BE2C (cell line): ENCODE measurements at regions not wholly inside any gene's neighbourhood (a gene's known extent, or its start where the extent isn't known, plus 50 kb on each side); places are given as distances from the start of the nearest gene placed in this dataset.

Experiments
- DNase-seq: peaks from one replicate; pipeline ENCODE4 v3.0.0-alpha.2; 2020
- H3K27me3 ChIP-seq: fragments of 250-450 bp; sonication (Bioruptor Pico); 2 replicates; pipeline ENCODE4 v1.5.1; 2020; ENCODE audit warnings: mild to moderate bottlenecking
- H3K36me3 ChIP-seq: fragments of 250-450 bp; sonication (Bioruptor Pico); 2 replicates; pipeline ENCODE4 v1.5.1; 2020; ENCODE audit warnings: mild to moderate bottlenecking
- H3K4me1 ChIP-seq: fragments of 250-450 bp; sonication (Bioruptor Pico); 2 replicates; pipeline ENCODE4 v1.5.1; 2020
- H3K4me3 ChIP-seq: 2 replicates; pipeline ENCODE4 v1.5.1; 2011; ENCODE audit warnings: low read depth, low read length
- H3K9me3 ChIP-seq: fragments of 250-450 bp; sonication (Bioruptor Pico); 2 replicates; pipeline ENCODE4 v1.5.1; 2020
- CTCF ChIP-seq: IDR thresholded peaks from 2 replicates; pipeline ENCODE4 v1.5.1; 2012; ENCODE audit warnings: mild to moderate bottlenecking, low read depth, low read length

- H3K4me3 ChIP-seq, result no peak overlapping the region
- H3K27me3 ChIP-seq, result no peaks in the 10 kb centered on the region
- TF ChIP-seq CTCF, result no peak
- no peaks in the 10 kb centered on the region for H3K36me3 ChIP-seq
- DNase-seq, result no peak
- H3K9me3 ChIP-seq, result no peaks in the 10 kb centered on the region
- no peaks in the 10 kb centered on the region for H3K4me1 ChIP-seq
Measured at GRCh38 chr10:61166489-61166888, 222.5 kb upstream of the RHOBTB1 start.

- no peaks in the 10 kb centered on the region for H3K9me3 ChIP-seq
- H3K4me1 ChIP-seq, result no peaks in the 10 kb centered on the region
- no peak for TF ChIP-seq CTCF
- no peak for DNase-seq
- no peaks in the 10 kb centered on the region for H3K27me3 ChIP-seq
- H3K36me3 ChIP-seq, result no peaks in the 10 kb centered on the region
- H3K4me3 ChIP-seq, result no peak overlapping the region
Measured at GRCh38 chr10:61166065-61166464, 222.1 kb upstream of the RHOBTB1 start.

GRCh38 chr10:61164458-61165160 is 220.6 kb upstream of the RHOBTB1 start:
- Histone ChIP-seq H3K36me3 (no peaks in the 10 kb centered on the region), H3K27me3 (no peaks in the 10 kb centered on the region), H3K4me3 (no peak overlapping the region), H3K4me1 (no peaks in the 10 kb centered on the region), H3K9me3 (no peaks in the 10 kb centered on the region)
- TF ChIP-seq CTCF, result no peak
- no peak for DNase-seq

- no peaks in the 10 kb centered on the region for H3K4me1 ChIP-seq
- H3K4me3 ChIP-seq, result no peak overlapping the region
- no peaks in the 10 kb centered on the region for H3K36me3 ChIP-seq
- TF ChIP-seq CTCF, result no peak
- no peaks in the 10 kb centered on the region for H3K27me3 ChIP-seq
- no peak for DNase-seq
- H3K9me3 ChIP-seq, result no peaks in the 10 kb centered on the region
Measured at GRCh38 chr10:61163403-61163802, 219.4 kb upstream of the RHOBTB1 start.

GRCh38 chr10:61160253-61160652 is 216.3 kb upstream of the RHOBTB1 start:
- DNase-seq, result no peak
- Histone ChIP-seq H3K4me3 (no peak overlapping the region), H3K4me1 (no peaks in the 10 kb centered on the region), H3K27me3 (no peaks in the 10 kb centered on the region), H3K36me3 (no peaks in the 10 kb centered on the region), H3K9me3 (no peaks in the 10 kb centered on the region)
- no peak for TF ChIP-seq CTCF

GRCh38 chr10:61159253-61159652 is 215.3 kb upstream of the RHOBTB1 start:
- TF ChIP-seq CTCF, result no peak
- H3K36me3 ChIP-seq, result no peaks in the 10 kb centered on the region
- no peaks in the 10 kb centered on the region for H3K4me1 ChIP-seq
- no peak overlapping the region for H3K4me3 ChIP-seq
- no peaks in the 10 kb centered on the region for H3K9me3 ChIP-seq
- no peaks in the 10 kb centered on the region for H3K27me3 ChIP-seq
- no peak for DNase-seq
